Upper lobe of left lung (tissue), 6 donors: ENCODE measurements at regions not wholly inside any gene's neighbourhood (a gene's known extent, or its start where the extent isn't known, plus 50 kb on each side); places are given as distances from the start of the nearest gene placed in this dataset.
A peak's percentile ranks its signal among the peaks of the same experiment; 100 is the strongest.

Experiments used
- ATAC-seq, 2 donors: fragments of 200-7000 bp; cut with Tn5 transposase; one replicate each; pipeline ENCODE4 v1.9.1; 2022; ENCODE audit warnings: mild to moderate bottlenecking in 2 of 2, moderate library complexity in 2 of 2; ENCODE audit not compliant: low FRiP score in 2 of 2
- DNase-seq, 2 donors: peaks; one replicate each; pipeline ENCODE4 v3.0.0-alpha.2; 2019 to 2020
- H3K27ac ChIP-seq, 4 donors: fragments of 200-600 bp; sonication (generic); one replicate each; pipeline ENCODE4 v1.5.1; 2016 to 2019
- H3K27me3 ChIP-seq, 4 donors: fragments of 200-600 bp; sonication (generic); one replicate each; pipeline ENCODE4 v1.5.1; 2017 to 2019
- H3K36me3 ChIP-seq, 4 donors: fragments of 200-600 bp; sonication (generic); one replicate each; pipeline ENCODE4 v1.5.1; 2016 to 2019
- H3K4me1 ChIP-seq, 4 donors: fragments of 200-600 bp; sonication (generic); one replicate each; pipeline ENCODE4 v1.5.1; 2018 to 2019
- H3K4me3 ChIP-seq, 4 donors: fragments of 200-600 bp; sonication (generic); one replicate each; pipeline ENCODE4 v1.5.1; 2017 to 2019; ENCODE audit warnings: mild to moderate bottlenecking in 2 of 4, moderate library complexity in 1 of 4
- H3K9me3 ChIP-seq, 4 donors: fragments of 200-600 bp; sonication (generic); one replicate each; pipeline ENCODE4 v1.5.1; 2018 to 2019
- EP300 ChIP-seq, 4 donors: sonication (generic); formaldehyde crosslinking; IDR thresholded peaks; one replicate each; pipeline ENCODE4 v1.5.1; 2017; ENCODE audit warnings: antibody characterized with exemption in 4 of 4, control low read depth in 2 of 4
- POLR2A ChIP-seq, 4 donors: fragments of 450-650 bp; IDR thresholded peaks; one replicate each; pipeline ENCODE4 v1.5.1; 2016 to 2017; ENCODE audit warnings: antibody characterized with exemption in 4 of 4, mild to moderate bottlenecking in 2 of 4
- POLR2AphosphoS5 ChIP-seq, 2 donors: sonication (generic); formaldehyde crosslinking; IDR thresholded peaks; one replicate each; pipeline ENCODE4 v1.5.1; 2017; ENCODE audit warnings: antibody characterized with exemption in 2 of 2
- WGBS, 2 donors: methylation state at CpG; one replicate each; pipeline ENCODE4 v1.1.5; 2017 to 2018; 5-methylcytosine and 5-hydroxymethylcytosine counted together
- TF ChIP-seq, protein P1 (sequence below), 6 experiments: fragments of 450-650 bp in 4 of 6; fragments of 200-600 bp in 2 of 6; sonication (generic) in 2 of 6; IDR thresholded peaks; one replicate each; pipeline ENCODE4 v1.5.1; 2016 to 2019; ENCODE audit warnings: antibody characterized with exemption in 6 of 6
- donor health status: DM: no; HTN: no; CAD: no; lungs with moderate emphysema.
- donor health status: DM: no; HTN: yes; CAD: no; lungs with severe emphysema.

DNA sequence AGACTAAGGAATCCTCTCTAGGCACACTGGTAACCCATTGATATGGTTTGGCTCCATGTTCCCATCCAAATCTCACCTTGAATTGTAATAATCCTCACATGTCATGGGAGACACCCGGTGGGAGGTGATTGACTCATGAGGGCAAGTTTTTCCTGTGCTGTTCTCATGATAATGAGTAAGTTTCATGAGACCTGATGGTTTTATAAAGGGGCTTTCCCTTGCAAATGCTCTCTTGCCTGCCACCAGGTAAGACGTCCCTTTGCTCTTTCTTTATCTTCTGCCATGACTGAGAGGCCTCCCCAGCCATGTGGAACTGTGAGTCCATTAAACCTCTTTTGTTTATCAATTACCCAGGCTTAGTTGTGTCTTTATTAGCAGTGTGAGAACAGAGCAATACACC, 81.4 kb upstream of the GPC6 start:
- TF ChIP-seq POLR2AphosphoS5 (IDR thresholded peaks at IDR 0.05) = no peak
- TF ChIP-seq, protein P1, sequence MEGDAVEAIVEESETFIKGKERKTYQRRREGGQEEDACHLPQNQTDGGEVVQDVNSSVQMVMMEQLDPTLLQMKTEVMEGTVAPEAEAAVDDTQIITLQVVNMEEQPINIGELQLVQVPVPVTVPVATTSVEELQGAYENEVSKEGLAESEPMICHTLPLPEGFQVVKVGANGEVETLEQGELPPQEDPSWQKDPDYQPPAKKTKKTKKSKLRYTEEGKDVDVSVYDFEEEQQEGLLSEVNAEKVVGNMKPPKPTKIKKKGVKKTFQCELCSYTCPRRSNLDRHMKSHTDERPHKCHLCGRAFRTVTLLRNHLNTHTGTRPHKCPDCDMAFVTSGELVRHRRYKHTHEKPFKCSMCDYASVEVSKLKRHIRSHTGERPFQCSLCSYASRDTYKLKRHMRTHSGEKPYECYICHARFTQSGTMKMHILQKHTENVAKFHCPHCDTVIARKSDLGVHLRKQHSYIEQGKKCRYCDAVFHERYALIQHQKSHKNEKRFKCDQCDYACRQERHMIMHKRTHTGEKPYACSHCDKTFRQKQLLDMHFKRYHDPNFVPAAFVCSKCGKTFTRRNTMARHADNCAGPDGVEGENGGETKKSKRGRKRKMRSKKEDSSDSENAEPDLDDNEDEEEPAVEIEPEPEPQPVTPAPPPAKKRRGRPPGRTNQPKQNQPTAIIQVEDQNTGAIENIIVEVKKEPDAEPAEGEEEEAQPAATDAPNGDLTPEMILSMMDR (IDR thresholded peaks at IDR 0.05) = no peak
- TF ChIP-seq POLR2A (IDR thresholded peaks at IDR 0.05) = no peak
- no peak for TF ChIP-seq EP300 (IDR thresholded peaks at IDR 0.05)
- no peak for DNase-seq
- 61 to 87% methylated on average over 2 of the region's 2 CpGs for WGBS, 2 donors

DNA sequence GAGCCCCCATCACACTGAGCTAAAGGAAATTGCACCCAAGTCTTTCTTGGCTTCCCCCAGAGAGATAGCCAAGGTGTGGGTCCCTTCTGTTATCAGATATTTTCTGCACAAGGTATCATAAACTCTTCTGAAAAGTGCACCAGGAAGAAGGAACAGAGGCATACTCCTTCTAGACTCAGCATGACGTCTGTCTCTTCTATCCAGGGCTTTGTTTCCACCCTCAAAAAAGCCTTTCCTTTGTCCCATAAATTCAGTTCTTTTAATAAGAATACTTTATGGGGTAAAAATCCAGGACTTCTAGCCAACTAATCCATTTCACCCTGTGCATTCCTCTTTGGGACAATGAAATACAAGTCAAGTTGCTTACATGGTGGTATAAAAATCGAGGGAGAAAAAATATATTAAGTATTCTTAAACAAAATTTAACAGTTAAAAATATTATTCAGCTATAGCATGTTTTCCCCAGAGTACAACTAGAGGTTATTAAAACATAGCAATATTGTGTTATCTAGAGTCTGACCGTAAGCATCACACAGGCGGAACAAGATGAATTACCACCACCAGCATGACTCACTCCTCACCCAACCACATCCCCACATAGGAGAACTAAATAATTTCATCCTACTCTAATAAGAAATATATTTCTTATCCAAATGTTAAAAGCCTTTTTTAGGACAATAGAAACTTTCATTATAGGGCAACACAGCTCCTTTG, 79.9 kb upstream of the GPC6 start:
- H3K27me3 ChIP-seq = no peaks in the 10 kb centered on the region
- ATAC-seq (peak in 1 of 2 donors; percentile 58), DNase-seq (no peak)
- TF ChIP-seq POLR2AphosphoS5 (IDR thresholded peaks at IDR 0.05) = no peak
- TF ChIP-seq, protein P1 (IDR thresholded peaks at IDR 0.05) = no peak
- TF ChIP-seq EP300 (IDR thresholded peaks at IDR 0.05) = no peak
- H3K36me3 ChIP-seq = no peaks in the 10 kb centered on the region
- 67 to 70% methylated on average over 4 of the region's 4 CpGs for WGBS, 2 donors
- H3K4me3 ChIP-seq = no peak overlapping the region
- H3K4me1 ChIP-seq = no peaks in the 10 kb centered on the region
- H3K9me3 ChIP-seq = no peaks in the 10 kb centered on the region
- H3K27ac ChIP-seq = no peak overlapping the region

More for the DNA sequence above, 81.4 kb upstream of the GPC6 start:
- ATAC-seq = no peak
- Histone ChIP-seq H3K27me3 (no peaks in the 10 kb centered on the region), H3K9me3 (no peaks in the 10 kb centered on the region), H3K36me3 (no peaks in the 10 kb centered on the region), H3K27ac (no peak overlapping the region), H3K4me1 (no peaks in the 10 kb centered on the region), H3K4me3 (no peak overlapping the region)

DNA sequence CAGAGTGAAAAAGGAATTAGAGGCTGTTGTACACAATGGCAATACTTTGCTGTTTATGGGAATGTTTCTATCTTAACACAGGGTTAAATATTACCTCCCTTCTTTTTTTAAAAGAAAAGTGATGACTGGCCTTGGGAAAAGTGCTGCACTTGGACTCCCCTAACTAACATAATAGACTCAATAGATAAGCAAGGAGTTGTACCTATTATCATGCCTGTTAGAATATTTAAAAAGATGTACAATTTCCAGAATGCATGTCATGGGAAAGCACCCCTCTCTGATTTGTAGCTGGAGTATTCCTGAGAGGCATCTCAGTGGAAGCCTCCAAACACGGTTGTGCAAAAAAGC, 79.3 kb upstream of the GPC6 start:
- H3K36me3 ChIP-seq = no peaks in the 10 kb centered on the region
- TF ChIP-seq, protein P1 (IDR thresholded peaks at IDR 0.05) = no peak
- TF ChIP-seq EP300 (IDR thresholded peaks at IDR 0.05) (no peak), POLR2A (IDR thresholded peaks at IDR 0.05) (no peak), POLR2AphosphoS5 (IDR thresholded peaks at IDR 0.05) (no peak)
- H3K4me3 ChIP-seq = no peak overlapping the region
- H3K27me3 ChIP-seq = no peaks in the 10 kb centered on the region
- no peak for ATAC-seq
- H3K9me3 ChIP-seq = no peaks in the 10 kb centered on the region
- no peak for DNase-seq
- 61 to 85% methylated on average over 1 of the region's 1 CpG for WGBS, 2 donors
- H3K4me1 ChIP-seq = no peaks in the 10 kb centered on the region
- no peak overlapping the region for H3K27ac ChIP-seq

DNA sequence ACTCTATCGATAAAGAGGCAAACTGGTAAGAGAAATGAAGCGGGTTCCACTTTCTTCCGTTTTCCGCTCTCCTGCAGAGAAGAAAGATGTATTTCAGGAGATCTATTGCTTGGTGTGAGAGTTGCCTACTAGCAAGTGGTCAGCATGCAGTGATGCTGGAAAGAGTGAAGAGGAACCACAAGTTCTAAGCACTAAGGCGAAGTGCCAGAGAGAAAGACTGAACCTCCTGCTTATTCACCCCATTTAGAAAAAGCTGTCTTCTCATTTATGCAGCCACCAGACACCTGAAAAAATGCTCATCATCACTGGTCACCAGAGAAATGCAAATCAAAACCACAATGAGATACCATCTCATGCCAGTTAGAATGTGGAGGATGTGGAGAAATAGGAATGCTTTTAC, 78.7 kb upstream of the GPC6 start:
- Histone ChIP-seq H3K4me1 (no peaks in the 10 kb centered on the region), H3K4me3 (no peak overlapping the region), H3K27me3 (no peaks in the 10 kb centered on the region), H3K27ac (no peak overlapping the region), H3K9me3 (no peaks in the 10 kb centered on the region), H3K36me3 (no peaks in the 10 kb centered on the region)
- ATAC-seq = no peak
- TF ChIP-seq POLR2A (IDR thresholded peaks at IDR 0.05) (no peak), POLR2AphosphoS5 (IDR thresholded peaks at IDR 0.05) (no peak), EP300 (IDR thresholded peaks at IDR 0.05) (no peak)
- TF ChIP-seq, protein P1 (IDR thresholded peaks at IDR 0.05) = no peak
- WGBS, 2 donors = 91 to 96% methylated on average over 5 of the region's 5 CpGs
- no peak for DNase-seq

DNA sequence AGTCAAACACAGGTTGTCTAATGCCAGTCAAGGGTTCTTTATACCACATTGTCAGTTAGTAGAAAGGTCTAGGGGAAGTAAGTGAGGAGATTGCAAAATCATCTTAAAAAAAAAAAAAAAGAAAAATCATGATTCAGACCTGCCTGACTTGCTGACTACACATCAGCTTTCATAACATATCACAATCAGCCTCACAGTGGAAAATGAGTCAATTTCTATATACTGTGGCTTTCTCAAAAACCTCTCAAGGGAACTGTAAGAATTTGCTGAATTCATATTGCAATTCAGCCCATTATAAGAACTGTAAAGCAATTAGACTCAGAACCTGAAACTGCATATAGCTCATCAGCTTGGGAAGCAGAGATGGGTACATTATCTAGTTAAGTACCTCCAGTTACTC, 75.3 kb upstream of the GPC6 start:
- Histone ChIP-seq H3K4me1 (no peaks in the 10 kb centered on the region), H3K27ac (no peak overlapping the region), H3K27me3 (no peaks in the 10 kb centered on the region), H3K9me3 (no peaks in the 10 kb centered on the region), H3K36me3 (no peaks in the 10 kb centered on the region), H3K4me3 (no peak overlapping the region)
- TF ChIP-seq POLR2AphosphoS5 (IDR thresholded peaks at IDR 0.05) (no peak), POLR2A (IDR thresholded peaks at IDR 0.05) (no peak), EP300 (IDR thresholded peaks at IDR 0.05) (no peak)
- TF ChIP-seq, protein P1 (IDR thresholded peaks at IDR 0.05) = no peak
- ATAC-seq (peak in 1 of 2 donors; percentile 70), DNase-seq (no peak)
